Upper lobe of left lung (tissue), 6 donors: ENCODE measurements at regions not wholly inside any gene's neighbourhood (a gene's known extent, or its start where the extent isn't known, plus 50 kb on each side); places are given as distances from the start of the nearest gene placed in this dataset.
A peak's percentile ranks its signal among the peaks of the same experiment; 100 is the strongest.

ENCODE experiments used
- ATAC-seq, 2 donors: fragments of 200-7000 bp; cut with Tn5 transposase; one replicate each; pipeline ENCODE4 v1.9.1; 2022; ENCODE audit warnings: mild to moderate bottlenecking in 2 of 2, moderate library complexity in 2 of 2; ENCODE audit not compliant: low FRiP score in 2 of 2
- DNase-seq, 2 donors: peaks; one replicate each; pipeline ENCODE4 v3.0.0-alpha.2; 2019 to 2020
- H3K27ac ChIP-seq, 4 donors: fragments of 200-600 bp; sonication (generic); one replicate each; pipeline ENCODE4 v1.5.1; 2016 to 2019
- H3K27me3 ChIP-seq, 4 donors: fragments of 200-600 bp; sonication (generic); one replicate each; pipeline ENCODE4 v1.5.1; 2017 to 2019
- H3K36me3 ChIP-seq, 4 donors: fragments of 200-600 bp; sonication (generic); one replicate each; pipeline ENCODE4 v1.5.1; 2016 to 2019
- H3K4me1 ChIP-seq, 4 donors: fragments of 200-600 bp; sonication (generic); one replicate each; pipeline ENCODE4 v1.5.1; 2018 to 2019
- H3K4me3 ChIP-seq, 4 donors: fragments of 200-600 bp; sonication (generic); one replicate each; pipeline ENCODE4 v1.5.1; 2017 to 2019; ENCODE audit warnings: mild to moderate bottlenecking in 2 of 4, moderate library complexity in 1 of 4
- H3K9me3 ChIP-seq, 4 donors: fragments of 200-600 bp; sonication (generic); one replicate each; pipeline ENCODE4 v1.5.1; 2018 to 2019
- EP300 ChIP-seq, 4 donors: sonication (generic); formaldehyde crosslinking; IDR thresholded peaks; one replicate each; pipeline ENCODE4 v1.5.1; 2017; ENCODE audit warnings: antibody characterized with exemption in 4 of 4, control low read depth in 2 of 4
- POLR2A ChIP-seq, 4 donors: fragments of 450-650 bp; IDR thresholded peaks; one replicate each; pipeline ENCODE4 v1.5.1; 2016 to 2017; ENCODE audit warnings: antibody characterized with exemption in 4 of 4, mild to moderate bottlenecking in 2 of 4
- POLR2AphosphoS5 ChIP-seq, 2 donors: sonication (generic); formaldehyde crosslinking; IDR thresholded peaks; one replicate each; pipeline ENCODE4 v1.5.1; 2017; ENCODE audit warnings: antibody characterized with exemption in 2 of 2
- WGBS, 2 donors: methylation state at CpG; one replicate each; pipeline ENCODE4 v1.1.5; 2017 to 2018; 5-methylcytosine and 5-hydroxymethylcytosine counted together
- TF ChIP-seq, protein P1 (sequence below), 6 experiments: fragments of 450-650 bp in 4 of 6; fragments of 200-600 bp in 2 of 6; sonication (generic) in 2 of 6; IDR thresholded peaks; one replicate each; pipeline ENCODE4 v1.5.1; 2016 to 2019; ENCODE audit warnings: antibody characterized with exemption in 6 of 6
- donor health status: DM: no; HTN: no; CAD: no; lungs with moderate emphysema.
- donor health status: DM: no; HTN: yes; CAD: no; lungs with severe emphysema.

DNA sequence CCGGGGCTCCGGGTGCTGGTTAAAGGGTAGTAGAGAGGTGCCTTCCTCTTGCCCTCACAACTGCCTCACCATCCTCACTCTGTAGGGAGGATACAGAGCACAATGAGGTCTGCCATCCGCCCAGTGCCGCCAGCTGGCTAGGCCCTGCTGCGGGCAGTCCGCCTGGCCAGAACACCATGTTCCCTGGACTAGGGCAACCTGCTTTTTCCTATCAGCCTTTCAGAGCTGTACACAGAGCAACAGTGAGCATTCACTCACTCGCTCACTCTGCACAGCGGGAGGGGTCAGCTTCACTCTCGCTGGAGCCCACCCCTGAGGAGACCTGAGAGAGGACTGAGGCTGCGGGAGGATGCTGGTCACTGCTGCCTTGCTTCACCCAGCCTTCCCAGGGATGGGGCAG lies 218.7 kb upstream of the CHRNA7 start:
- TF ChIP-seq POLR2A (IDR thresholded peaks at IDR 0.05), result no peak
- no peak for TF ChIP-seq EP300 (IDR thresholded peaks at IDR 0.05)
- TF ChIP-seq POLR2AphosphoS5 (IDR thresholded peaks at IDR 0.05), result no peak
- TF ChIP-seq, protein P1, sequence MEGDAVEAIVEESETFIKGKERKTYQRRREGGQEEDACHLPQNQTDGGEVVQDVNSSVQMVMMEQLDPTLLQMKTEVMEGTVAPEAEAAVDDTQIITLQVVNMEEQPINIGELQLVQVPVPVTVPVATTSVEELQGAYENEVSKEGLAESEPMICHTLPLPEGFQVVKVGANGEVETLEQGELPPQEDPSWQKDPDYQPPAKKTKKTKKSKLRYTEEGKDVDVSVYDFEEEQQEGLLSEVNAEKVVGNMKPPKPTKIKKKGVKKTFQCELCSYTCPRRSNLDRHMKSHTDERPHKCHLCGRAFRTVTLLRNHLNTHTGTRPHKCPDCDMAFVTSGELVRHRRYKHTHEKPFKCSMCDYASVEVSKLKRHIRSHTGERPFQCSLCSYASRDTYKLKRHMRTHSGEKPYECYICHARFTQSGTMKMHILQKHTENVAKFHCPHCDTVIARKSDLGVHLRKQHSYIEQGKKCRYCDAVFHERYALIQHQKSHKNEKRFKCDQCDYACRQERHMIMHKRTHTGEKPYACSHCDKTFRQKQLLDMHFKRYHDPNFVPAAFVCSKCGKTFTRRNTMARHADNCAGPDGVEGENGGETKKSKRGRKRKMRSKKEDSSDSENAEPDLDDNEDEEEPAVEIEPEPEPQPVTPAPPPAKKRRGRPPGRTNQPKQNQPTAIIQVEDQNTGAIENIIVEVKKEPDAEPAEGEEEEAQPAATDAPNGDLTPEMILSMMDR (IDR thresholded peaks at IDR 0.05), result no peak
- WGBS, 2 donors, result 97% methylated on average over 3 to 8 of the region's 10 CpGs
- Histone ChIP-seq H3K9me3 (no peaks in the 10 kb centered on the region), H3K27ac (no peak overlapping the region), H3K27me3 (no peaks in the 10 kb centered on the region), H3K4me3 (no peak overlapping the region), H3K36me3 (no peaks in the 10 kb centered on the region), H3K4me1 (no peaks in the 10 kb centered on the region)
- DNase-seq (no peak), ATAC-seq (peak in 1 of 2 donors; percentile 25)

DNA sequence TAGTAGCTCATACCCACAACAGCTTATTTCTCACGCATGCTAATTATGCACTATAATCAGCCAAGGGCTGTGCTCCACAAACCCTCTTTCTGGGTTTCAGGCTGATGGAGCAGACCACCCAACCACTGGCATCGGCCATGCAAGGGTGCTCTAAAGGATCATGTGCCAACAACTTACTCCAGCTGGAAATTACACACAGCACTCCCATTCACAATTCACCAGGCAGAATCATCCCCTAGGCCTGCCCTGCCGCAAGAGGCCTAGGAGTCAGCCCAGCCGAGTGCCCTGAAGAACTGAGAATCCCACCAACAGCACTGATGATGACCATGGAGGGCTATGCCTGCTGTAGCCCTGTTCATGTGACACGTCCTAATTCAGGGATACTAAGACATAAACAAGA lies 216.2 kb upstream of the CHRNA7 start:
- no peak overlapping the region for H3K4me3 ChIP-seq
- DNase-seq (no peak), ATAC-seq (no peak)
- no peaks in the 10 kb centered on the region for H3K36me3 ChIP-seq
- TF ChIP-seq EP300 (IDR thresholded peaks at IDR 0.05) (no peak), POLR2AphosphoS5 (IDR thresholded peaks at IDR 0.05) (no peak), POLR2A (IDR thresholded peaks at IDR 0.05) (no peak)
- TF ChIP-seq, protein P1 (IDR thresholded peaks at IDR 0.05), result no peak
- no peaks in the 10 kb centered on the region for H3K27me3 ChIP-seq
- no peak overlapping the region for H3K27ac ChIP-seq
- 75 to 76% methylated on average over 4 to 5 of the region's 5 CpGs for WGBS, 2 donors
- H3K4me1 ChIP-seq, result no peaks in the 10 kb centered on the region
- H3K9me3 ChIP-seq, result no peaks in the 10 kb centered on the region

DNA sequence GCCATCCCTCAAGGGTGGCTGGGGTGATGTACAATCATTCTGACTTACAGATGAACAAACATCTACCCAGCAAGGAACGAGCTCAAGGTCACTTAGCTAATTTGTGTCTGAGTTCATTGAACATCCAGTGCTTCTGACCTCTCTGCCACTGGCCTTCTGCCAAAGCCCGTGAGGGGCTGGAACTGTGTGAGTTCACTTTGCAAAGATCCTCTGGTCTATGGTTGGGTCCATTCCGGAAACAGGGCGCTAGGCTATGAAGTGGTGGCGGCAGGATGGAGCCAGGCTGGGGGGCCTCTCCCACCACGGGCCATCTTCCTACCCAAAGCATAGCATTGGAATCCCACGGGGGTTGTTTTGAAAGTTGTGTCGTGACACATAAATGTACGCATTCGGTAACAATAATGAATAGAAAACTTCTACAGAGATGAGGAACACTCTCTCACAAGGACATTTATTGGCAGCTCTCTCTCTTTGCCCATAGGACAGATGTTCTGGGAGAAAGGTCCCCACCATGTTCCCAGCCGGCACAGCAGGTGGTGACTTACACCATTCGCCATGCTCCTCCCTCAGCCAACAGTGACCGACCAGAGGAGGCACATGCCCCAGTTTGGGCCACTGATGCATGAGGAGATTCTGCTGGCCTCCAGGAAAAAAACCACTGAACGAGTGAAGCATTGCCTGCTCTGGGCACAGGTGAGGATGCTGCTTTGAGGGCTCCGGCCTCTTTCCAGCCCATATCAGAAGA lies 214.7 kb upstream of the CHRNA7 start:
- Histone ChIP-seq H3K9me3 (no peaks in the 10 kb centered on the region), H3K36me3 (no peaks in the 10 kb centered on the region), H3K4me1 (no peaks in the 10 kb centered on the region), H3K27ac (no peak overlapping the region), H3K27me3 (no peaks in the 10 kb centered on the region), H3K4me3 (no peak overlapping the region)
- DNase-seq (no peak), ATAC-seq (no peak)
- TF ChIP-seq, protein P1 (IDR thresholded peaks at IDR 0.05), result no peak
- TF ChIP-seq POLR2AphosphoS5 (IDR thresholded peaks at IDR 0.05) (no peak), EP300 (IDR thresholded peaks at IDR 0.05) (no peak), POLR2A (IDR thresholded peaks at IDR 0.05) (no peak)
- WGBS, 2 donors, result 82% methylated on average over 10 to 15 of the region's 15 CpGs

DNA sequence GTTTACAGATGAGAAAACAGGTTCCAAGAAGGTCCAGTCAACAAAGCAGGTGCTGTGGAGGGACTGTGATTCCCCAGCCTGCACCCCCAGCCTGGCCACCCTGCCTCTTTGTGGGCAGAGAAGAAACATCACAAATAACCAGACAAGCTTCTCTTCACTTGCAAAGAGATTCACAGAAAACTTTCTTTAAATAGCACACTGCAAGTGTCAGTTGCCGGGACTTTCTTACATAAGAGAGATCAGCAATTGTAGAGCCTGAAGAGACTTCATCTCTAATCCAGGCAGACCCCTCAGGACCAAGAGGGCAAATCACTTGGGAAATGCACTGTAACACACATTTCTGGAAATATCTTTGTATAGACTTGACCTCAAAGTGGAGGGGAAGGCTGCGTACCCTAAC lies 207.9 kb upstream of the CHRNA7 start:
- TF ChIP-seq EP300 (IDR thresholded peaks at IDR 0.05) (no peak), POLR2A (IDR thresholded peaks at IDR 0.05) (no peak), POLR2AphosphoS5 (IDR thresholded peaks at IDR 0.05) (no peak)
- TF ChIP-seq, protein P1 (IDR thresholded peaks at IDR 0.05), result no peak
- DNase-seq (no peak), ATAC-seq (no peak)
- H3K4me1 ChIP-seq, result no peaks in the 10 kb centered on the region
- H3K36me3 ChIP-seq, result no peaks in the 10 kb centered on the region
- H3K27ac ChIP-seq, result no peak overlapping the region
- H3K4me3 ChIP-seq, result no peak overlapping the region
- H3K9me3 ChIP-seq, result no peaks in the 10 kb centered on the region
- H3K27me3 ChIP-seq, result no peaks in the 10 kb centered on the region
- WGBS, 2 donors, result 93 to 94% methylated on average over 2 of the region's 2 CpGs

DNA sequence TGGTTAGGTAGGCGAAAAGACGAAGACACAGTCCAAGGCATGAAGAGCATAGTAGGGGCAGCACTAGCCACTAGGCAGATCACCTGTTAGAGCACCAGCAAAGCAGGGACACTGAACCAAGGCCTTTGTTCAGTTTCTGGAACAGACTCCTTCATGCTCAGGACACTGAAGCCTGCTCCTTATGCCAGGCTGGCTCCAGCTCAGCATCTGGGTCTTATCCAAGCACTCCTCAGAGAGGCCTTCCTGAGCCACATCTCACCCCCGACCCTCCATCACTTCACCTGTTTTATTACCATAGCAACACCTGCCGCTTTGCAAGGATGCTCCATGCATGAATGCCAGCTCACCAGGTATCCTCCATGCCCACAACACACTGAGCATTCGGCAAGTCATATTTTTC lies 206.3 kb upstream of the CHRNA7 start:
- TF ChIP-seq POLR2A (IDR thresholded peaks at IDR 0.05), result no peak
- TF ChIP-seq, protein P1 (IDR thresholded peaks at IDR 0.05), result no peak
- TF ChIP-seq EP300 (IDR thresholded peaks at IDR 0.05), result no peak
- Histone ChIP-seq H3K4me3 (no peak overlapping the region), H3K36me3 (no peaks in the 10 kb centered on the region), H3K4me1 (no peaks in the 10 kb centered on the region), H3K27ac (no peak overlapping the region), H3K27me3 (no peaks in the 10 kb centered on the region), H3K9me3 (no peaks in the 10 kb centered on the region)
- ATAC-seq (no peak), DNase-seq (no peak)
- 71 to 81% methylated on average over 5 of the region's 5 CpGs for WGBS, 2 donors
